ENCODE measurements at regions not wholly inside any gene's neighbourhood (a gene's known extent, or its start where the extent isn't known, plus 50 kb on each side); places are given as distances from the start of the nearest gene placed in this dataset.

- H3K79me2 ChIP-seq (ENCODE audit: insufficient read depth, low read length) = no peaks in the 10 kb centered on the region
- TF ChIP-seq ZBTB33 (IDR thresholded peaks at IDR 0.05; ENCODE audit: extremely low read depth, insufficient replicate concordance, low read length) (no peak), SP1 (IDR thresholded peaks at IDR 0.05; ENCODE audit: low read depth) (no peak), EGR1 (IDR thresholded peaks at IDR 0.05; ENCODE audit: low read depth) (no peak), ELF1 (IDR thresholded peaks at IDR 0.05; ENCODE audit: borderline replicate concordance, low read depth) (no peak), YY1 (IDR thresholded peaks at IDR 0.05; ENCODE audit: extremely low read depth, insufficient replicate concordance, low read depth, low read length) (no peak)
- H2AFZ ChIP-seq (ENCODE audit: low read depth, low read length, poor library complexity, severe bottlenecking) = no peak overlapping the region
- H3K4me1 ChIP-seq (ENCODE audit: control insufficient read depth in 1 of 2, insufficient read depth in 2 of 2, low read length in 2 of 2) = no peaks in the 10 kb centered on the region
- BruUV-seq (replicated peaks) = no TSS peak
- H3K27ac ChIP-seq (ENCODE audit: low read depth, low read length) = no peak overlapping the region
- DNase-seq (ENCODE audit: low read depth, low spot score) (no peak), ATAC-seq (no peak)
- intact Hi-C loops (cut with micrococcal nuclease) = no loop called here
- no peaks in the 10 kb centered on the region for H3K9me3 ChIP-seq (ENCODE audit: control insufficient read depth in 1 of 2, insufficient read depth in 1 of 2, low read depth in 1 of 2, low read length in 2 of 2)
- RAD21 ChIA-PET (ENCODE audit: low non-redundant PET in 1 of 2, low total read pairs in 2 of 2, uncharacterized antibody in 2 of 2, unreplicated experiment in 2 of 2) = no interaction called here
- no peaks in the 10 kb centered on the region for H3K27me3 ChIP-seq (ENCODE audit: insufficient read depth, low read length)
- H3K4me3 ChIP-seq (replicated peaks in 1 of 2; ENCODE audit: low read depth in 1 of 2, low read length in 2 of 2) = no peak overlapping the region
- H3K4me2 ChIP-seq (ENCODE audit: low read length) = no peak overlapping the region
- no peaks in the 10 kb centered on the region for H4K20me1 ChIP-seq (ENCODE audit: insufficient read depth)
- no peak overlapping the region for H3K9ac ChIP-seq (ENCODE audit: low read length)
- H3K9me2 ChIP-seq (ENCODE audit: insufficient read depth) = no peaks in the 10 kb centered on the region
- CTCF ChIA-PET = no interaction called here
- no peaks in the 10 kb centered on the region for H3K36me3 ChIP-seq (ENCODE audit: control insufficient read depth in 1 of 2, insufficient read depth in 2 of 2, low read length in 2 of 2)
- POLR2A ChIA-PET = no interaction called here
Measured at GRCh38 chr12:59121451-59121850, 201.1 kb upstream of the LRIG3 start.

GRCh38 chr12:59119676-59120075, 199.4 kb upstream of the LRIG3 start:
- TF ChIP-seq POLR2A (IDR thresholded peaks at IDR 0.05; ENCODE audit: borderline replicate concordance, extremely low read depth, insufficient read depth, insufficient read length) (no peak), ZNF274 (IDR thresholded peaks at IDR 0.05; ENCODE audit: low read depth, low read length) (no peak), SP1 (IDR thresholded peaks at IDR 0.05; ENCODE audit: low read depth) (no peak), EZH2 (IDR thresholded peaks at IDR 0.05) (no peak), CBX3 (IDR thresholded peaks at IDR 0.05; ENCODE audit: low read depth) (no peak), SIN3A (IDR thresholded peaks at IDR 0.05; ENCODE audit: low read depth) (no peak)
- TF ChIP-seq, protein P1, sequence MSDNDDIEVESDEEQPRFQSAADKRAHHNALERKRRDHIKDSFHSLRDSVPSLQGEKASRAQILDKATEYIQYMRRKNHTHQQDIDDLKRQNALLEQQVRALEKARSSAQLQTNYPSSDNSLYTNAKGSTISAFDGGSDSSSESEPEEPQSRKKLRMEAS (IDR thresholded peaks at IDR 0.05) = no peak
- Histone ChIP-seq H3K36me3 (ENCODE audit: control insufficient read depth in 1 of 2, insufficient read depth in 2 of 2, low read length in 2 of 2) (no peaks in the 10 kb centered on the region), H2AFZ (ENCODE audit: low read depth, low read length, poor library complexity, severe bottlenecking) (no peak overlapping the region), H4K20me1 (ENCODE audit: insufficient read depth) (no peaks in the 10 kb centered on the region), H3K9me3 (ENCODE audit: control insufficient read depth in 1 of 2, insufficient read depth in 1 of 2, low read depth in 1 of 2, low read length in 2 of 2) (no peaks in the 10 kb centered on the region), H3K4me2 (ENCODE audit: low read length) (no peak overlapping the region), H3K27me3 (ENCODE audit: insufficient read depth, low read length) (no peaks in the 10 kb centered on the region), H3K4me1 (ENCODE audit: control insufficient read depth in 1 of 2, insufficient read depth in 2 of 2, low read length in 2 of 2) (no peaks in the 10 kb centered on the region), H3K9me2 (ENCODE audit: insufficient read depth) (no peaks in the 10 kb centered on the region), H3K27ac (ENCODE audit: low read depth, low read length) (no peak overlapping the region), H3K4me3 (replicated peaks in 1 of 2; ENCODE audit: low read depth in 1 of 2, low read length in 2 of 2) (no peak overlapping the region), H3K9ac (ENCODE audit: low read length) (no peak overlapping the region), H3K79me2 (ENCODE audit: insufficient read depth, low read length) (no peaks in the 10 kb centered on the region)
- POLR2A ChIA-PET = no interaction called here
- BruUV-seq (replicated peaks) = no TSS peak
- no peak for DNase-seq (ENCODE audit: low read depth, low spot score)
- RAD21 ChIA-PET (ENCODE audit: low non-redundant PET in 1 of 2, low total read pairs in 2 of 2, uncharacterized antibody in 2 of 2, unreplicated experiment in 2 of 2) = no interaction called here
- ATAC-seq = no peak
- intact Hi-C loops (cut with micrococcal nuclease) = loop anchor here (10.0 kb wide), 3 partner anchors 255 to 715 kb away; no protein-coding TSS in a partner anchor
- CTCF ChIA-PET = no interaction called here
